ENCODE measurements at regions not wholly inside any gene's neighbourhood (a gene's known extent, or its start where the extent isn't known, plus 50 kb on each side); places are given as distances from the start of the nearest gene placed in this dataset.

DNA sequence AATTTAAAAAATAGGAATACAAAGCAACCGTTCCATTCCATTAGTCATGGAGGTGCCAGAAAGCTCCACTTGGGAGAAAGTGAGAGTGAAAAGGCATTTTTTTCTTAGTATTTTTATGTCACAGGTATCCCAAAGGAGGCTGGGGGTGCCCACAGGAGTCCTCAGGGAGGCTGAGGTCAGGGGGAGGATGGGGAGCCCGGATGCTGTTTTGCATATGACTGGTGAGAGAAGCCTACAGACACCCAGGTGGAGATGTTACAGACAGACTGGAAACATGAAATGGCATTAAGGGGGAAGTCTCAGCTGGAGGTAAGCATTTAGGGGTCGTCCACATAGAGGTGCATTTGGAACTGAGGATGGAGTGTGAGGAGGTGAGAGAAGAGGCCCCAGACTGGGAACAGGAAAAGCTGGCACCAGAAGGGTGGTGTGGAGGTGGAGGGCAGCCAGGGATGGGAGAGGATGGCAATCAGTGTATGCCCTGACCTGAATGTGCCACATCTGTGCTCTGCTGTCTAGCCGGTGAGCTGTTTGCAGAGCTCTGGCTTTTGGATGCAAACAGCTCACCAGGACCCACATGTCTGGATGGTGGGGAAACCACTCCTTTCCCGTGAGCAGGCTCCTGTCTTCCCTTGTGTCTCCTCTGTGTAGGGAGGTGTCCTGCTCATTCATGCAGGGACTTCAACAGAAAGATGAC, 101.1 kb downstream of the RAMP3 start:
- no peak overlapping the region for H3K4me2 ChIP-seq
- H4K20me1 ChIP-seq (ENCODE audit: low read depth) = no peaks in the 10 kb centered on the region
- H3K9me3 ChIP-seq (ENCODE audit: low read depth) = no peaks in the 10 kb centered on the region
- H3K4me3 Mint-ChIP-seq = no peak overlapping the region
- no peak overlapping the region for H2AFZ ChIP-seq (replicated peaks)
- H3K9ac ChIP-seq = no peak overlapping the region
- peaks cover 9% of the 10 kb centered on the region for H3K27me3 ChIP-seq
- peaks cover 10% of the 10 kb centered on the region for H3K27me3 Mint-ChIP-seq (ENCODE audit: insufficient read depth, low read depth)
- TF ChIP-seq EZH2 (IDR thresholded peaks at IDR 0.05) (no peak), EZH2phosphoT487 (IDR thresholded peaks at IDR 0.05) (no peak)
- TF ChIP-seq, protein P1, sequence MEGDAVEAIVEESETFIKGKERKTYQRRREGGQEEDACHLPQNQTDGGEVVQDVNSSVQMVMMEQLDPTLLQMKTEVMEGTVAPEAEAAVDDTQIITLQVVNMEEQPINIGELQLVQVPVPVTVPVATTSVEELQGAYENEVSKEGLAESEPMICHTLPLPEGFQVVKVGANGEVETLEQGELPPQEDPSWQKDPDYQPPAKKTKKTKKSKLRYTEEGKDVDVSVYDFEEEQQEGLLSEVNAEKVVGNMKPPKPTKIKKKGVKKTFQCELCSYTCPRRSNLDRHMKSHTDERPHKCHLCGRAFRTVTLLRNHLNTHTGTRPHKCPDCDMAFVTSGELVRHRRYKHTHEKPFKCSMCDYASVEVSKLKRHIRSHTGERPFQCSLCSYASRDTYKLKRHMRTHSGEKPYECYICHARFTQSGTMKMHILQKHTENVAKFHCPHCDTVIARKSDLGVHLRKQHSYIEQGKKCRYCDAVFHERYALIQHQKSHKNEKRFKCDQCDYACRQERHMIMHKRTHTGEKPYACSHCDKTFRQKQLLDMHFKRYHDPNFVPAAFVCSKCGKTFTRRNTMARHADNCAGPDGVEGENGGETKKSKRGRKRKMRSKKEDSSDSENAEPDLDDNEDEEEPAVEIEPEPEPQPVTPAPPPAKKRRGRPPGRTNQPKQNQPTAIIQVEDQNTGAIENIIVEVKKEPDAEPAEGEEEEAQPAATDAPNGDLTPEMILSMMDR (IDR thresholded peaks at IDR 0.05) = no peak
- H3K4me3 ChIP-seq = no peak overlapping the region
- H3F3A ChIP-seq (ENCODE audit: low read depth) = no peaks in the 10 kb centered on the region
- no peak for DNase-seq (ENCODE audit: low spot score)
- peaks cover 6% of the 10 kb centered on the region for H3K4me1 Mint-ChIP-seq
- H3K27ac ChIP-seq = no peak overlapping the region
- no peak overlapping the region for H3K27ac Mint-ChIP-seq
- no peaks in the 10 kb centered on the region for H3K4me1 ChIP-seq
- H3K79me2 ChIP-seq (ENCODE audit: low read depth) = no peaks in the 10 kb centered on the region
- no peaks in the 10 kb centered on the region for H3K36me3 Mint-ChIP-seq
- no peaks in the 10 kb centered on the region for H3K36me3 ChIP-seq
- peaks cover 2% of the 10 kb centered on the region for H3K9me3 Mint-ChIP-seq

DNA sequence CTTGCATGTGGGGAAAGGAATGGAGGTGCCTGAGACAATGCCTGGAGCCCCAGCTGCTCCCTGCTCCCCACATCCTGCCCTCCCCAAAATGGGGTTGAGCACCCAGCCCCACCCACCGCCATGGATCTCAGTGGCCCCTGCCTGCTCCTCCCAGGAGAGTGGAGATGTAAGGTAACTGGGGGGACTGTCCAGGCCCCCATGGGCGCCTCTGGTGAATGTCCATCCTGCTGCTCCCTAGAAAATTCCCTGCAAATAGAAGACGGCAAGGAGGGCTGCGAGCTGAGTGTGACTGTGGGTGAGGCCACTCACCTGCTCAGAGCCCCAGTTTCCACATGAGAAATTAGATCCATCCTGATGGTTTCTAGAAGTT, 101.6 kb downstream of the RAMP3 start:
- no peak overlapping the region for H3K4me3 Mint-ChIP-seq
- no peaks in the 10 kb centered on the region for H3K36me3 Mint-ChIP-seq
- DNase-seq (ENCODE audit: low spot score) = no peak
- Histone ChIP-seq H2AFZ (replicated peaks) (no peak overlapping the region), H4K20me1 (ENCODE audit: low read depth) (no peaks in the 10 kb centered on the region), H3K4me3 (no peak overlapping the region), H3K9ac (no peak overlapping the region), H3K36me3 (no peaks in the 10 kb centered on the region), H3K79me2 (ENCODE audit: low read depth) (no peaks in the 10 kb centered on the region), H3K27ac (no peak overlapping the region), H3K27me3 (peaks cover 9% of the 10 kb centered on the region), H3F3A (ENCODE audit: low read depth) (no peaks in the 10 kb centered on the region), H3K4me1 (no peaks in the 10 kb centered on the region), H3K9me3 (ENCODE audit: low read depth) (no peaks in the 10 kb centered on the region), H3K4me2 (no peak overlapping the region)
- H3K27ac Mint-ChIP-seq = no peak overlapping the region
- H3K9me3 Mint-ChIP-seq = no peaks in the 10 kb centered on the region
- TF ChIP-seq EZH2phosphoT487 (IDR thresholded peaks at IDR 0.05) (no peak), EZH2 (IDR thresholded peaks at IDR 0.05) (no peak)
- TF ChIP-seq, protein P1 (IDR thresholded peaks at IDR 0.05) = no peak
- peaks cover 3% of the 10 kb centered on the region for H3K4me1 Mint-ChIP-seq
- H3K27me3 Mint-ChIP-seq (ENCODE audit: insufficient read depth, low read depth) = peaks cover 8% of the 10 kb centered on the region

DNA sequence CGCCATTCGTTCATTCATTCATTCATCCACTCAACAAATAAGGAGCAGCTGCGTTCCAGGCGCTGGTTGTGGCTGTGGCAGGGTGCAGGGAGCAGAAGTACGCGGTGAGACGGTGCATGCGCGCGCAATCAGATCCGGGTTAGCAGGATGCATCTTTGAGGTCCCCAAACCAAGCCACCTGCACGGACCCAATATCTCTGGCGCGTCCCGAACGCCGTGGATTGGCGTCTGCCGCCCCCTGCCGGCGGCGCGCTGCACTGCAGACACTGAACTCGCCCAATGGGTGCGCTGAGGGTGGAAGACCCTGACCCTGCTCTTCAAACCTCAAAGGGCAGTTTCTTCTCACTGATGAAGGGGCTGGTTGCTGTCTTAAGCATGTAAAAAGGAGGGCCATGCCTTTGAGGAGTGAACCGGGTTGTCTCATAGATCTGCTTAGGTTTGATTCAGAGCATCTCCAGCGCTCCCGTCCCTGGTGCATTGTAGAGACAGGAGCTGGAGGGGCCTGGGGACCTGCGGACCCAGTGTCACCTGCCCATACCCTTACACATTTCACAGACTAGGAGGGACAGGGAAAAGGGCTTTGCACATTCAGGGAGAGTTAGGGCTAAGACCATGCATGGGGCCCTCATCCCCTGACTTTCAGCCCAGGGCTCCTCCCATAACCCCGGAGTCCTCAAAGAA, 102.5 kb downstream of the RAMP3 start:
- TF ChIP-seq, protein P1 (IDR thresholded peaks at IDR 0.05) = peak; percentile 99
- TF ChIP-seq EZH2 (IDR thresholded peaks at IDR 0.05) = no peak
- Mint-ChIP-seq H3K27me3 (ENCODE audit: insufficient read depth, low read depth) (peaks cover 8% of the 10 kb centered on the region), H3K4me3 (no peak overlapping the region), H3K4me1 (peaks cover 3% of the 10 kb centered on the region), H3K27ac (no peak overlapping the region), H3K9me3 (no peaks in the 10 kb centered on the region), H3K36me3 (no peaks in the 10 kb centered on the region)
- Histone ChIP-seq H3K9me3 (ENCODE audit: low read depth) (no peaks in the 10 kb centered on the region), H3F3A (ENCODE audit: low read depth) (no peaks in the 10 kb centered on the region), H2AFZ (replicated peaks) (peak overlapping the region; percentile 76), H4K20me1 (ENCODE audit: low read depth) (no peaks in the 10 kb centered on the region), H3K27ac (no peak overlapping the region), H3K27me3 (peaks cover 9% of the 10 kb centered on the region), H3K4me1 (no peaks in the 10 kb centered on the region), H3K4me2 (peak overlapping the region; percentile 53), H3K79me2 (ENCODE audit: low read depth) (no peaks in the 10 kb centered on the region), H3K9ac (no peak overlapping the region), H3K4me3 (no peak overlapping the region), H3K36me3 (no peaks in the 10 kb centered on the region)
- peak; percentile 81 for DNase-seq (ENCODE audit: low spot score)

Data from neural progenitor cell (in vitro differentiated cells).